Transverse colon (tissue), 3 donors: ENCODE measurements at regions not wholly inside any gene's neighbourhood (a gene's known extent, or its start where the extent isn't known, plus 50 kb on each side); places are given as distances from the start of the nearest gene placed in this dataset.

Source experiments
- CTCF ChIP-seq, 5 experiments: fragments of 200-600 bp in 3 of 5; fragments of 450-650 bp in 2 of 5; sonication (generic) in 3 of 5; IDR thresholded peaks; 1 replicate in 2 of 5; 2 replicates in 3 of 5; pipeline ENCODE4 v1.5.1; 2016 to 2017; ENCODE audit warnings: antibody characterized with exemption in 5 of 5, inconsistent platforms in 3 of 5, mild to moderate bottlenecking in 2 of 5, moderate library complexity in 1 of 5
- EP300 ChIP-seq: sonication (generic); formaldehyde crosslinking; IDR thresholded peaks from one replicate; pipeline ENCODE4 v1.6.1; 2017; ENCODE audit warnings: antibody characterized with exemption, low read depth
- POLR2A ChIP-seq: fragments of 450-650 bp; IDR thresholded peaks from one replicate; pipeline ENCODE4 v1.6.1; 2016; ENCODE audit warnings: antibody characterized with exemption, mild to moderate bottlenecking, moderate library complexity

DNA sequence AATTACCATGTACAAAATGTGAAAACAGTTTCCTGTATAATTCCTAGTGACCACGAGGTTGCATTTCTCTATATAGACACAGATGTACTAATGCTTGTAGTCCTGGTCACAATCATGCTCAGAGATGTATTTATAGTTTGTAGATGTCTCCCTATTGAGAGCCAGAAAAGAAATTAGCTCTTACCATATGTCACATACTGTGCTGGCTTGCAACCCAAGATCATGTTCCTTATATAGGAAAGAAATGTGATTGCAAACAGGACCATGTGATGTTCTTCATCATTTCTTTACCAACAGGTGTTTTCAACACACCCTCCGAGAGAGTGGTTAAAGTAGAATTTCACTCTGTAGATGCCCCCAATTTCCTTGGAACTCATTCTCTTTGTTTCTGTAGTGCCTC, 369.4 kb downstream of the CBLN4 start:
- no peak for TF ChIP-seq CTCF (IDR thresholded peaks at IDR 0.05)
- TF ChIP-seq POLR2A = no peak
- TF ChIP-seq EP300 = no peak
